ENCODE measurements at regions not wholly inside any gene's neighbourhood (a gene's known extent, or its start where the extent isn't known, plus 50 kb on each side); places are given as distances from the start of the nearest gene placed in this dataset.
A peak's percentile ranks its signal among the peaks of the same experiment; 100 is the strongest.

DNA sequence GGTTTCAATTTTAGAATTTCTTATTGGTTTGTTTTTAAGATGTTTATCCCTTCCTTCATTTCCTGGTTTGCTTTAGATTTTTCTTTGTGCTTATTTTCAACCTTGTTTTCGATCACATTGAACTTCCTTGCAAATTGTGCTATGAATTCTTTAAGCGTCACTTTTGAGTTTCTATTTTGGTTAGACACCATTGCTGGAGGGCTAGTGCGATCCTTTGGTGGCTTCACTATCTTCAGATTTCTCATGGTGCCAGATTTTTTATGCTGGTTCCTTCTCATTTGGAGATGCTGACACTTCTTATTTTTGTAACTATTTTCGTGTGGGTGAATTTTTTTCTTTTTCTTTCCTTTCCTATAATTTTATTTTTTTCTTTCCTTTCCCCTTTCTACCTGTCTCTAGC is 227.2 kb upstream of the HDX start:
- Histone ChIP-seq H3K36me3 (no peaks in the 10 kb centered on the region), H3K27me3 (no peaks in the 10 kb centered on the region), H3K27ac (no peak overlapping the region), H3K4me3 (replicated peaks in 1 of 3) (no peak overlapping the region), H3K4me1 (no peaks in the 10 kb centered on the region), H3K9me3 (no peaks in the 10 kb centered on the region)
- TF ChIP-seq POLR2A (IDR thresholded peaks at IDR 0.05): no peak
- DNase-seq: no peak
- WGBS, 2 donors: 53 to 61% methylated on average over 4 of the region's 4 CpGs
- intact Hi-C loops (cut with DNase I): no loop called here

DNA sequence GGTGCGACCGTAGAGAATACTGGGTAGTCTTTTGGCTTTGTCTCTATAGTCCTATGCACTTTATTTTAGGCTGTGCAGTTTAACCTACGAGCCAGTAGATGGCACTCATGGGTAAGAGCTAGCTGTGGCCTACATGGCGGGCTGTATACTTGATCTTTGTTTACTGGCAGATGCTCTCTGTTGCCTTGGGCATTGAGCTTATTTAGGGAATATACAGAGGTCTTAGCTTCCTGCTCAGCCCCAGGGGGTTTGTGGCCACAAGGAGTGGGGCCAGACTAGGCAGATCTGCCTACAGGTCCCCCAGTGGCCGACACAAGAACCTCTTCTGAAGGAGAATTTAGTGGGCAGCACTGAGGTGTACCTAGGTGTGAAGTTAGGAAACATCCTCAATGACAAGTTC is 227.6 kb upstream of the HDX start:
- Histone ChIP-seq H3K4me1 (no peaks in the 10 kb centered on the region), H3K27me3 (no peaks in the 10 kb centered on the region), H3K9me3 (no peaks in the 10 kb centered on the region), H3K27ac (no peak overlapping the region), H3K36me3 (no peaks in the 10 kb centered on the region), H3K4me3 (replicated peaks in 1 of 3) (no peak overlapping the region)
- TF ChIP-seq, protein P1, sequence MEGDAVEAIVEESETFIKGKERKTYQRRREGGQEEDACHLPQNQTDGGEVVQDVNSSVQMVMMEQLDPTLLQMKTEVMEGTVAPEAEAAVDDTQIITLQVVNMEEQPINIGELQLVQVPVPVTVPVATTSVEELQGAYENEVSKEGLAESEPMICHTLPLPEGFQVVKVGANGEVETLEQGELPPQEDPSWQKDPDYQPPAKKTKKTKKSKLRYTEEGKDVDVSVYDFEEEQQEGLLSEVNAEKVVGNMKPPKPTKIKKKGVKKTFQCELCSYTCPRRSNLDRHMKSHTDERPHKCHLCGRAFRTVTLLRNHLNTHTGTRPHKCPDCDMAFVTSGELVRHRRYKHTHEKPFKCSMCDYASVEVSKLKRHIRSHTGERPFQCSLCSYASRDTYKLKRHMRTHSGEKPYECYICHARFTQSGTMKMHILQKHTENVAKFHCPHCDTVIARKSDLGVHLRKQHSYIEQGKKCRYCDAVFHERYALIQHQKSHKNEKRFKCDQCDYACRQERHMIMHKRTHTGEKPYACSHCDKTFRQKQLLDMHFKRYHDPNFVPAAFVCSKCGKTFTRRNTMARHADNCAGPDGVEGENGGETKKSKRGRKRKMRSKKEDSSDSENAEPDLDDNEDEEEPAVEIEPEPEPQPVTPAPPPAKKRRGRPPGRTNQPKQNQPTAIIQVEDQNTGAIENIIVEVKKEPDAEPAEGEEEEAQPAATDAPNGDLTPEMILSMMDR (IDR thresholded peaks at IDR 0.05): peak; percentile 45 to 69 (median 58)
- no peak for TF ChIP-seq POLR2A (IDR thresholded peaks at IDR 0.05)
- intact Hi-C loops (cut with DNase I): no loop called here
- 13 to 21% methylated on average over 5 of the region's 5 CpGs for WGBS, 2 donors
- no peak for DNase-seq

DNA sequence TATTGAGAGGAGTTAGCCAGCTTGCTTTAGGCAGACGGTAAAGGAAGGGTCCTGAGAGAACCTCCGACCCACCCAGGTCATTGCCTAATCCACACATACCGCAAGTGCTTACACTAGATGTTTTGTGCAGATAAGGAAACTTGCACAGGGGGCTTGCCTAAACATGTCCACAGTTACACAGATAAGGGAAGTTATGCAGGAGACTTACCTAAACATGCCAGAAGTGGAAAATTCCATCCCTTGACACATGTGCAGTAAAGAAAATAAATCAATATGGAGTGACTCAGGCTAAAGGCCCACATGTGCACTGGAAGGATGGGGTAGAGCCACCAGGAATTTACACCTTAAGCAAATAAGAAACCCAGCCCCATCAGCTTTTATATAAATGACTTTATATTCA is 232.8 kb upstream of the HDX start:
- Histone ChIP-seq H3K27ac (no peak overlapping the region), H3K27me3 (no peaks in the 10 kb centered on the region), H3K4me1 (no peaks in the 10 kb centered on the region), H3K36me3 (no peaks in the 10 kb centered on the region), H3K4me3 (replicated peaks in 1 of 3) (no peak overlapping the region), H3K9me3 (no peaks in the 10 kb centered on the region)
- intact Hi-C loops (cut with DNase I): no loop called here
- TF ChIP-seq POLR2A (IDR thresholded peaks at IDR 0.05): no peak
- TF ChIP-seq, protein P1 (IDR thresholded peaks at IDR 0.05): no peak
- DNase-seq: no peak
- WGBS, 2 donors: 56 to 87% methylated on average over 3 of the region's 3 CpGs

DNA sequence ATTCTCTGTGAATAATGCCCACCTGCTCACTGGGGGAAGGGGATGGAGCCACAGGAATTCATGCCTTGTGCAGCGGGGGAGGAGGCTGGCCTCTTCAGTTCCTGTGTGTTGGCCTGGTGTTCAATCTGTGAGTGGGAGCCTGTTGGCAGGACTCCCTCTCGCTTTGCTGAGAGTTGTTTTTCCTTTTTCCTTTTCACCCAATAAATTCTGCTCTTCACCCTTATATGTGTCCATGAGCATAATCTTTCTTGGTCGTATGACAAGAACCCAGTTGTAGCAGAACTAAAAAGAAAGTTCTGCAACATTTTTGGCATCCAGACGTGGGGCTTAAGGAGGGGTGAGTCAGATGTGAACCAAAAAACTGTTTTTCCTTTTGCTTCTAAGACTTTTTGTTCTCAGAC is 235.2 kb upstream of the HDX start:
- DNase-seq: no peak

DNA sequence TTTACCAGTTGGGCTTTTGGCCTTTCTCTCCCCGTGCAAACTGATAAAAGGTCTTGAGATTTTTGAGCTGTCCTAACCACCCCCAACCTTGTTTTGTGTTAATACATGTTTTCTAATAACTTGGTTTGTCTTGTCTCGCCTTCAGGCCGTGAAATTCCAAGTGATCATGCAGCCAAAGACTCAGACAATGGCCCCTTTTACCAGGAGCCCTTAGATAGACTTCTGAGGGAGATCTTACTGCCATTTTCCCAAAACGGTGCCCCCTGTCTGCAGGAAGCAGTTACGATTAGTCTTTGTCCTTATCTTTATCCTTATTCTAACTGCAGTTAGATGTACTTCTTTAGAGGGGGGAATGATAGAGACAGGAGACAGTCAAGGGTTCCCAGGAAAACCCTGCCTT is 245.3 kb upstream of the HDX start:
- Histone ChIP-seq H3K4me1 (peaks cover 0 to 6% of the 10 kb centered on the region in 2 donors), H3K36me3 (no peaks in the 10 kb centered on the region), H3K27me3 (no peaks in the 10 kb centered on the region), H3K4me3 (replicated peaks in 1 of 3) (no peak overlapping the region), H3K9me3 (no peaks in the 10 kb centered on the region), H3K27ac (no peak overlapping the region)
- no peak for DNase-seq
- WGBS, 2 donors: 84 to 90% methylated on average over 5 of the region's 5 CpGs
- TF ChIP-seq, protein P1 (IDR thresholded peaks at IDR 0.05): no peak
- no peak for TF ChIP-seq POLR2A (IDR thresholded peaks at IDR 0.05)
- intact Hi-C loops (cut with DNase I): no loop called here

More for the DNA sequence above, 235.2 kb upstream of the HDX start:
- Histone ChIP-seq H3K27ac (peak overlapping the region in 1 of 3 donors; percentile 6), H3K9me3 (no peaks in the 10 kb centered on the region), H3K4me1 (no peaks in the 10 kb centered on the region), H3K27me3 (no peaks in the 10 kb centered on the region), H3K4me3 (replicated peaks in 1 of 3) (no peak overlapping the region), H3K36me3 (no peaks in the 10 kb centered on the region)
- intact Hi-C loops (cut with DNase I): no loop called here
- TF ChIP-seq, protein P1 (IDR thresholded peaks at IDR 0.05): no peak
- TF ChIP-seq POLR2A (IDR thresholded peaks at IDR 0.05): no peak
- WGBS, 2 donors: 56 to 70% methylated on average over 3 to 4 of the region's 4 CpGs
